ENCODE measurements at regions not wholly inside any gene's neighbourhood (a gene's known extent, or its start where the extent isn't known, plus 50 kb on each side); places are given as distances from the start of the nearest gene placed in this dataset.

DNA sequence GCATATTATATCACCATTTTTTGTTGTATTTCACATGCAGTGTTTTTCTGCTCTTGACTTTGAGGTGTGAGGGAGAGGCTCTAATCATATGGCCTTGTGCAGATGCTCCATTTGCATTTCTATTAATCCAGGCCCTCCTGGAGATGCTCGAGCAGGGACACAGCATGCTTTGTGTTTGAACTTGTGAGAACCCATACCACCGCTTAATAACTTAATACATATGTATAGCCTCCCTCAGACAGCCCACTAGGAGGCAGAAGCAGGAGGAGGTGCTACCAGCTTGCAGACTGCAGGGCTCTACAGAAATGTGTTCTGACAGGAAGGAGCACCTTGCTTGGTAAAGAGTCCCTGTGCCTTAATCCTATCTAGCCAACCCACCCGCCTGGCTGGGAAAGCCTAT, 155.2 kb downstream of the BARHL2 start:
- DNase-seq (ENCODE audit: extremely low spot score, insufficient read length, low read depth) (no peak), FAIRE-seq (no peak)

GRCh38 chr1:90561103-90561783, 155.9 kb downstream of the BARHL2 start:
- DNase-seq (ENCODE audit: extremely low spot score, insufficient read length, low read depth) = no peak
- FAIRE-seq = no peak

DNA sequence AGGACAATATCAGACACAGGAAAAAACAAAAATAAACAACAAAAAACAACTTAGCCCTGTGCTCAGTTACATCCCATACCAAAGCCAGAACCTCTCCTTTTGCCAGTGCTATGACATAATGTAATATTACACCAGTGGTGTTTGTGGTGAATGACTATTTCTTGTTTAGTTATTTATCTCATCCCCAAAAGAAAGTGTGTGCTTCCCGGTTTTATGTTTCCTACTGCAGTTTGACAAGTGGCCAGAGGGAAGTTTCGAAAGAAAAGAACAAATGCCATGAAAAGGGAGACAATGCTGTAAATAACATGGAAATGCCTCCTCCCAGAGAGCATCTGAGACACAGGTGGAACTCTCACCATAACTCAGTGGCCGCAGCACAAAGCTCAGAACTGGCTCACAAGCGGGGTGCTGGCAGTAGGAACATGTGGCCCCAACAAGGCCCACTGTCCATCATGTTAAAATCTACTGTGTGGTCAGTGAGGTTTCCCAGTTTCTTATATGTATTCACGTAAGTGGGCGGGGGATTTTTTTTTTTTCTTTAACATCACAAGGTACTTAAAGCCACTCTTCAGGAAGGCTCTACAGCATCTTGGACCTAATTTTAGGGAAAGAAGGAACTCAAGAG, 158.2 kb downstream of the BARHL2 start:
- DNase-seq (ENCODE audit: extremely low spot score, insufficient read length, low read depth) = no peak

GRCh38 chr1:90558126-90558525, 159.0 kb downstream of the BARHL2 start:
- FAIRE-seq (no peak), DNase-seq (ENCODE audit: extremely low spot score, insufficient read length, low read depth) (no peak)

More for the DNA sequence above, 158.2 kb downstream of the BARHL2 start:
- FAIRE-seq = no peak

GRCh38 chr1:90557706-90558105, 159.4 kb downstream of the BARHL2 start:
- no peak for FAIRE-seq
- no peak for DNase-seq (ENCODE audit: extremely low spot score, insufficient read length, low read depth)

GRCh38 chr1:90550626-90551406, 166.3 kb downstream of the BARHL2 start:
- FAIRE-seq = no peak

DNA sequence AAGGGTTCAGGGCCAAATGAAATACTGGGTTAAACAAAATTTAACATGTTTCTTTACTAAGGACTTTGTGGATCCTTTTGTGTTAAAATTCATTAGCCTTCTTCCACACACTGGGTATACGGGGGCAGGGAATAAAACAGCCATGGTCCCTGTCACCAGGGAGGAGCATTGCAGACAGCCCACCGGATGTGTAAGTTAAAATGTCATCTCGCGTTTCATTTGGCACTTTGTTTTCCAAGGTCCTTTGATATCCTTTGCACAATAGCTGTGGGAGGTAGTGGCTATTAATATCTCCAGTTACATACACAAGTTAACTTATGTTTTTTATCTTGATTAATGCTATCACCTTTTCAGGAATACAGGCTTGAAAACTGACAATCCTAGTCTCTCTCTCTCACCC, 172.7 kb downstream of the BARHL2 start:
- FAIRE-seq (no peak), DNase-seq (ENCODE audit: extremely low spot score, insufficient read length, low read depth) (no peak)

More at GRCh38 chr1:90550626-90551406, 166.3 kb downstream of the BARHL2 start:
- DNase-seq (ENCODE audit: extremely low spot score, insufficient read length, low read depth) = no peak

DNA sequence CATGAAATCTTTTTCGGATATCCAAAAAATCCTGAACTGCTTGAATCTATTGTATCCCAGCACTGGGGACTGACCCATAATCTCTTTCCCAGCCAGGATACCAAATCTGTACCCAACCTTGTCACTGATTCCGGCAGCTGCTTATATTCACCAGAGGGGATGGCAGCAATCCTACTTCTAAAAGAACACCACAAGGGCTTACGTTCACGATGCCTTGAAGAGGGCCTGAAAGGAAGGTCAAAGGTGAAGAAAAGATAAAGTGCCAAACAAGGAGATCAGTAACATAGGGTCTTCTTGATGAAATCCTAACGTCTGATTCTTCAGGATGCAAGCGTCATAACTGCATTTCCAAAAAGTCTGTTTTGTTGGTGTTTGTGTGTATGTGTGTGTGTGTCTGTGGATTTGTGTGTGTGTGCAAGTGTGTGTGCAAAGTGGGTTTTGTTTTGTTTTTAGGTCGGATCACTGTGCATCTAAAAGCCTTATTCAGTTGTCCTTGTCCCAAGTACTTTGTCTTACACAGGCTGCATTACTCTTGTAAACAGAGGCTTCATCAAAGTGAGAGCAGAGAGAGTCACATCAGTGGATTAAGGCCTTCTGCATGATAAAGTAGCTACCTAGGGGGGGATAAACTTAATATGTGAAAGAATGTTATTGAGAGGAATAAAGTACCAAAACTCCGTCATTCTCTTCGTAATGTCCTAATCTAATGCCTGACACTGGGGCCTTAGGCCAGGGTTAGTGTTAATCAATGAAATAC, 179.3 kb downstream of the BARHL2 start:
- no peak for DNase-seq (ENCODE audit: extremely low spot score, insufficient read length, low read depth)
- FAIRE-seq = no peak

DNA sequence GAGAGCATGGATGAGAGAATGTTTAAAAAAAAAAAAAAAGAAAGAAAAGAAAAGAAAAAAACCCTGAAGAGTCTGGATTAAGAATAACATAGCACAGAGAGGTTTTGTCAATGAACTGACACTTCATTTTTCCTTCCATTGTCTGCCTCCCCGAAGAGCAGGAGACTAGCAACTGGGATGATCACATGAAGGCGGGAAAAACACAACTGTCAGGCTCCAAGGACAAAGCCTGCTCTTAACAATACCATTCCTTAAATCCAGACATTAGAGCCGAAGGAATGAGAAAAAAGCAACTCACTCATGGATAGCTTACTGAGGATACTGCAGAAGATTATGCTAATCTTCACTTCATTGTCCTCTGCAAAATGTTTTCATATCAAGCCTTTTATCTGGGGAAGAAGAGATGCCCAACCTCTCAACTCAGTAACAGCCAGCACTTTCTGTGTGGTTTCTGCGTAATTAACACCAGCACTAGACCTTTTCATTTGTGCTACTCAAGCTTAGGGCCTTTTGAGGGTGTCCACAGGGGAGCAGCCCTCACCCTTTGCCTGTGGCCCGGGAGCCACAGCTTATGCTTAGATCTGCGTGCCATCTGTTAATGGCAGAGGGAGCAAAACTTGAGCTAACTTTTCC, 182.3 kb downstream of the BARHL2 start:
- FAIRE-seq = no peak
- DNase-seq (ENCODE audit: extremely low spot score, insufficient read length, low read depth) = no peak

DNA sequence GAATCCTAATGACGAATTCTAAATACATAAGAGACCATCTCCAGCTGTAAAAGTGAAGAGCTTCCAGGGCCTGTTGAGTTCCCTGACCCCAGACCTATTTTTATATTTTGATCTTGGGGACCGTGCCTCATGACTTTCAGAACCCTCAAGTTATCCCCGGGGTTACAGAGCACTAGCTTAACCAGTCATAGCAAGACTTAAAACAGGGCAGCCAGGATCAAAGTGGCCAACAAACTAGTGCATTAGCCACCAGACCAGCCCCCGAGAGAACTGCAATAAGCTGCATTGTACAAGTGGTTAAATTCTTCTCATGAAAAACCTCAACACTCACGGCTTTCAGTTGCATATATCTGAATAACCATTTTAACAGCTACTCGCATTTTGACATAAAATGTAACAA, 183.0 kb downstream of the BARHL2 start:
- no peak for FAIRE-seq
- no peak for DNase-seq (ENCODE audit: extremely low spot score, insufficient read length, low read depth)

DNA sequence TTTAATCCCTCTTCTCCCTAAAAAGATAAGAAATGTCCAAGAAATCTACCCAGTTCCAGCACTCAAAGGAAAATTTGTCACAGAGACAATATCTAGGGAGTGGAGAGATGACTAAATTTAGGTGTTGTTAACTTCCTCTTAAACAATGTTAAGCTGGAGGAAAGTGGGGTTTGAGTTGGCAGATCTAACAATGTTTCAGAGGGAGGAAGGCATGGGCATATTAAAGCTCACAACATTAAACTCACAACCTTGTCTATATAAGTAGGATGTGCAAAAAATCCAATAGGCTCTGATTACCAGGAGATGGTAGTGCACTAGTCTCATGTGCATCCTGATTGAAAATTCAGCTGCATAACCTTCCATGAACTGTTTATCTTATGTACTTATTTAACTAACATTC, 190.1 kb downstream of the BARHL2 start:
- DNase-seq (ENCODE audit: extremely low spot score, insufficient read length, low read depth) = no peak
- FAIRE-seq = no peak

DNA sequence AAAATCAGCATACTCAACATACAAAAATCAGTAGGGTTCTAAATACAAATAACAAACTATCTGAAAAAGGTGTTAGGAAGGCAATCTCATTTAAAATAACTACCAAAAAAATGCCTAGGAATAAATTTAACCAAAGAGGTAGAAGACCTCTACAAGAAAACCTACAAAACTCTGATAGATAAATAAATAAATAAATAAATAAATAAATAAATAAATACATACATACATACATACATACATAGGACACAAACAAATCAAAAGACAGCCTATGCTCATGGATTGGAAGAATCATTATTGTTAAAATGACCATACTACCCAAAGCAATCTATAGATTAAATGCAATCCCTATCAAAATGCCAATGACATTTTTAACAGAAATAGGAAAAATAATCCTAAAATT, 194.7 kb downstream of the BARHL2 start:
- no peak for FAIRE-seq
- no peak for DNase-seq (ENCODE audit: extremely low spot score, insufficient read length, low read depth)

DNA sequence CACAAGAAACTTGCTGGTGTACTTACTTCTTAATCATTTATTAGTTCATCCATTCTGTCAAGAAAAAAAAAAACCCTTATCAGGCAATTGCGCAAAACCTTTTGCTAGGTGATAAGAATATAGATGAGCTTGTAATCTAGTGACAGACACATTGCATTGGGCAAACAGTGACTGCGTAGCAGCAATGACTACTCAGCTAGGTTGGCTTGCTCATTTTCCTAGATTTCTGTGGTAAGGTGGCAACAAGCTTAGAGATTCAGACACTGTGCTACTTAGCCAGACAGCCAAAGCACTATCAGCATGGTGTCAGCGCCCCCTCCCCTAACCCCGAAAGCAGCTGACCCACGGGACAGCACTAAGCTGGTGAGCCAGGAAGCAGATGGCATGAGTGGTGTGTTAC, 203.1 kb downstream of the BARHL2 start:
- FAIRE-seq (no peak), DNase-seq (ENCODE audit: extremely low spot score, insufficient read length, low read depth) (no peak)

GRCh38 chr1:90512441-90512840, 204.7 kb downstream of the BARHL2 start:
- DNase-seq (ENCODE audit: extremely low spot score, insufficient read length, low read depth) = no peak

GRCh38 chr1:90510143-90510542, 207.0 kb downstream of the BARHL2 start:
- no peak for FAIRE-seq

More at GRCh38 chr1:90512441-90512840, 204.7 kb downstream of the BARHL2 start:
- no peak for FAIRE-seq

DNA sequence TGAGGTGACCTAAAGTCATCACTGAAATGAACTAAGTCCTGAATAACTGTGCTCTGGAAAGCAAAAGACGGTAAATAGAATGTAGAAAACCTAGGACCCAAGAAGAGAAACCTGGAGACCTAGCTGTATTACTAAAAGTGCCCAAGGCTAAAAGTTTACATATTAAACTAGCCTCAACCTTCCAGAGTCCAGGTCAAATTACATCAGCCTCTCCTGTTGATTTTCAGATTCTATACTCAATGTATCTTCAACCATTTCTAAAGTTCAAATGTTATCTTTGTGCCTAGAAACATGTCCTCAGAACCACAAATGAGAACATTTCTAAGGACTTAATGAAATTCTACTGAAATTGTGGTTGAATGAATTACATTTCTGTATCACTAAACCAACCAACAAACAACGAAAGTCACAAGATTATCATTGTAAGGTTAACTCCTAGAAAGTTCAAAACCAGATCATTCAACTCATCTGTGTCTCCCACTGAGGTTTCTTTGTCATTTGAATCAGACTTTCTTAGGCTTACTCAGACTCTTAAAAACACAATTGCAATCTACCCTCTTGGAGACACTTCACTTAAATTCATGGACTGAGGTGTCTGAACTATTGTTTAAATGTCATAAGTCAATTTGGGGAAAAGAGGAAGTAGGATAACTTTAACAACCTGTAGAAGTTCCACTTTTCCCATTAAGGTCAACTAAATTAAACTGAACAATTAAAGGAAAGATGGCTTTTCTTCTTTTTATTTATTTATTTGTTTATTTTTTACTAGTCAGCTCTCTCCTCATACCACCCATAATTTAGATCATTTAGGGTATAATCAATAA, 207.7 kb downstream of the BARHL2 start:
- FAIRE-seq = no peak
- DNase-seq (ENCODE audit: extremely low spot score, insufficient read length, low read depth) = no peak

More at GRCh38 chr1:90510143-90510542, 207.0 kb downstream of the BARHL2 start:
- no peak for DNase-seq (ENCODE audit: extremely low spot score, insufficient read length, low read depth)

DNA sequence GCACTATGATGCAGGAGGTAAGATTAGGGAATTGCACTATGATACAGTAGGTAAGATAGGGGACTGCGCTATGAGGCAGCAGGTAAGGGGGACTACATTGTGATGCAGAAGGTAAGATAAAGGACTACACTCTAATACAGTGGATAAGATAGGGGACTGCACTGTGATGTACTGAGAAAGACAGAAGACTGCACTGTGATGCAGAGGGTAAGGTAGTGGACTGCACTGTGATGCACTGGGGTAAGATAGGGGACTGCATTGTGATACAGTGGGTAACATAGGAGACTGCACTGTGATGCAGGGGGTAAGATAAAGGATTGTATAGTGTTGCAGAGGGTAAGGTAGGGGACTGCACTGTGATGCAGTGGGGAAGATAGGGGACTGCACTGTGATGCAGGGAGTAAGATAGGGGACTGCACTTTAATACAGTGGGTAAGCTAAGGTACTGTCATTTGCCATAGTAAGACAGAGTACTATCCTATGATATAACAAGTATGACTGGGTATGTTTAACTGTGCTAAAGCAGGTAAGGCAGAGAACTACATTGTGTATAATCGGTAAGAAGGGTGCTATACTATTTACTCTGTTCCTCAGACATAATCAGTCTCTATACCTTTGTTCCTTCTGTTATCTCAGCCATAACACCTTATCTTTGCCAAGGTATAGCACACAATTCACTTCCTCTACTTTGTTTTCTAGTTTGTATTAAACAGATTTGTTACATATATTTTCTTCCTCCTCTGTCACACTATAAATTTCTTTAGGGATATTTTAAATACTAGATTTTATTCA, 208.5 kb downstream of the BARHL2 start:
- DNase-seq (ENCODE audit: extremely low spot score, insufficient read length, low read depth) (no peak), FAIRE-seq (no peak)

DNA sequence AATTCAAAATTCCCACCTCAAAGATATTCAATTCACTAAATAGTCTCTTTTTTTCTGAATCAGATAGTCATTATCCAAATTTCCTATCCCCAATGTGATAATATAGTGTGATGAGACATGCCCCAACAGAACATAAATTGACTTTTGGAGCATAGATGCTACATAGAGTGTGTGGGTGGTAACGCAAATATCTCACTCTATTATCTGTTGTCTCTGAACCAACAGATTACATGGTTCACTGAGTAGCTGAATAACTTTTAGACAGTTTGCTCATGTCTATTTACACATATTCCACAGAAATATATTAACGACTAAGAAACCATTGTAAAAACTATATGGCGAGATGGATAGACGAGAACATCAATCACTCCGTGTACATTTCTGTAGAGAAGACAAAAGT, 209.9 kb downstream of the BARHL2 start:
- FAIRE-seq (no peak), DNase-seq (ENCODE audit: extremely low spot score, insufficient read length, low read depth) (no peak)
